ENCODE measurements at regions not wholly inside any gene's neighbourhood (a gene's known extent, or its start where the extent isn't known, plus 50 kb on each side); places are given as distances from the start of the nearest gene placed in this dataset.

- 71 to 76% methylated on average over 3 to 4 of the region's 4 CpGs for WGBS, 2 donors (ENCODE audit: low coverage in 1 of 2)
- H3K9me3 ChIP-seq = no peaks in the 10 kb centered on the region
- ATAC-seq = no peak
Measured at GRCh38 chr18:54100920-54101470, 123.5 kb downstream of the MBD2 start.

DNA sequence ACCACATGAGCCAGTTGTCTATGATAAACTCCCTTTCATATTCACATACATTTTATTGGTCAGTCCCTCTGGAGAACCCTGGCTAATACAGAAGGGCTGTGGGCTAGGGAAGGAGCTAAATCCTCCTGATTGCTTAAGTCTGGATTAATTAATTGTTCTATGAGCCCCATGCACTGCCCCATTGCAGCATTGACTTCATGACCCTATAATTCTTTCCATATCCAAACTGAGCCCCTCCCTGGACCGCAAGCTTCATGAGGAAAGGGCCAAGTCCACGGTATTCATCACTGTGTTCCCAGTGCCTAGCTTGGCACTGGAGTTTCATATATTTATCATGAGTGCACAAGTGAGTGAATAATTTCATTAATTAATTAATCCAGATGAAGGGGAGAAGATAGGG lies 124.0 kb downstream of the MBD2 start:
- Histone ChIP-seq H3K27ac (no peak overlapping the region), H3K9me3 (no peaks in the 10 kb centered on the region), H3K27me3 (no peaks in the 10 kb centered on the region), H3K36me3 (no peaks in the 10 kb centered on the region), H3K4me1 (no peaks in the 10 kb centered on the region), H3K4me3 (no peak overlapping the region)
- WGBS, 2 donors (ENCODE audit: low coverage in 1 of 2) = 95 to 100% methylated on average over 1 to 2 of the region's 2 CpGs
- no peak for ATAC-seq
- TF ChIP-seq POLR2A (IDR thresholded peaks at IDR 0.05) (no peak), EP300 (IDR thresholded peaks at IDR 0.05) (no peak), CTCF (IDR thresholded peaks at IDR 0.05) (no peak), POLR2AphosphoS5 (IDR thresholded peaks at IDR 0.05) (no peak)

More at GRCh38 chr18:54100920-54101470, 123.5 kb downstream of the MBD2 start:
- Histone ChIP-seq H3K36me3 (no peaks in the 10 kb centered on the region), H3K27me3 (no peaks in the 10 kb centered on the region), H3K27ac (no peak overlapping the region), H3K4me1 (no peaks in the 10 kb centered on the region), H3K4me3 (no peak overlapping the region)
- TF ChIP-seq EP300 (IDR thresholded peaks at IDR 0.05) (no peak), POLR2A (IDR thresholded peaks at IDR 0.05) (no peak), POLR2AphosphoS5 (IDR thresholded peaks at IDR 0.05) (no peak), CTCF (IDR thresholded peaks at IDR 0.05) (no peak)

DNA sequence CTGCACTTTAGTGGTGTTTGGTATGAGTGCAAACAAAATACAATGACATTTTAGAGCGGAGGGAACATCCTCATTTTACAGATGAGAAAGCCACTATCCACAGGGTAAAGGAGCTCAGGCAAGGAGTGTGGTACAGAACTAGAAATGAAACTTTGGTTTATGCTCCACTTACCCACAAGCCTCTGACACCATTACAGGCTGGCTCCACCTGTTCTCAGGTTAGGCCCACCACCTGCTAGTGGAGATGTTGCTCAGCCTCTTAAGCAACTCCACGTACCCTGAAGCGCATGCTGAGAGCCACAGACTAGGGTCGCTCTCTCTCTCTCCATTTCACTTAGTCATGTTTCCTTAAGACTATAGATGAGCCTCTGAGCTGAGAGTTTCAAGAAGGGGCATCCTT lies 130.0 kb downstream of the MBD2 start:
- H3K9me3 ChIP-seq = no peaks in the 10 kb centered on the region
- H3K27ac ChIP-seq = no peak overlapping the region
- TF ChIP-seq EP300 (IDR thresholded peaks at IDR 0.05) = no peak
- TF ChIP-seq CTCF (IDR thresholded peaks at IDR 0.05) = no peak
- no peak for TF ChIP-seq POLR2AphosphoS5 (IDR thresholded peaks at IDR 0.05)
- no peak for TF ChIP-seq POLR2A (IDR thresholded peaks at IDR 0.05)
- peaks cover 0 to 11% (median 0%) of the 10 kb centered on the region in 3 donors for H3K4me1 ChIP-seq
- H3K36me3 ChIP-seq = no peaks in the 10 kb centered on the region
- no peak for ATAC-seq
- H3K27me3 ChIP-seq = no peaks in the 10 kb centered on the region
- 87 to 97% methylated on average over 3 to 4 of the region's 4 CpGs for WGBS, 2 donors (ENCODE audit: low coverage in 1 of 2)
- H3K4me3 ChIP-seq = no peak overlapping the region

- Histone ChIP-seq H3K4me1 (peaks cover 0 to 11% (median 0%) of the 10 kb centered on the region in 3 donors), H3K27ac (no peak overlapping the region), H3K4me3 (no peak overlapping the region), H3K9me3 (no peaks in the 10 kb centered on the region), H3K36me3 (no peaks in the 10 kb centered on the region), H3K27me3 (no peaks in the 10 kb centered on the region)
- no peak for ATAC-seq
- TF ChIP-seq POLR2AphosphoS5 (IDR thresholded peaks at IDR 0.05) (no peak), CTCF (IDR thresholded peaks at IDR 0.05) (no peak), POLR2A (IDR thresholded peaks at IDR 0.05) (no peak), EP300 (IDR thresholded peaks at IDR 0.05) (no peak)
- WGBS, 2 donors (ENCODE audit: low coverage in 1 of 2) = 44 to 54% methylated on average over 2 of the region's 2 CpGs
Measured at GRCh38 chr18:54090856-54091255, 133.6 kb downstream of the MBD2 start.

DNA sequence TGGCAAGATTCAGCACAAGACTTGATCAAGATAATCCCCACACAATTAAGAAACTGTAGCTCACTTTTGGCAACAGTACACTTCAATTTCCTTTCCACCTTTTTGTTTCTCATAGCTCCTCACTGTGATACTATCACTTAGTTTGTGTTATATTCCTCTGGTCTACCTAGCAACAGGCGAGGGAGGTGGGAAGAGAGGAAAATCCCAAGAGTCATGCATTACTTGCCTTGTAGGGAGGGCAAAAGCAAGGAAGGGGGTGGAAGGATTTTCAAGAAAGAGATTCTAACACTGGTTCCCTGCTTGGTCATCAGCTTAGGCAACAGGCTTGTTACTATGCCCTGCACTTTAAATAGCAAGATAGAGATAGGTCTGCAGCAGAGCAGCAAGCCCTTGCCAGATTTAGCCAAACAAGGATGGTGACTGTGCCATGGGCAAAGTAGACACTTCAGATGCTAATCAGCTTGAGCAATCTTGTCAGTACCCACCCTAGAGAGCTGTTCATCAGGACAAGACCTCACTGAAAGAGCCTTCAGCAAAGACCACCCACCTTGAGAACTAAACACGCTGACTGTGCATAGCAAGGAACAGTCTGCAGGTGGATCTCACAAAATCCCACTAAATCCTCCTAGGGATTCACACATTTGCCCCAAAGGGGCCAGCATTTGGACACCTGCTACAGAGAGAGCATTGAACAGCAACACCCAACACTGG lies 134.6 kb downstream of the MBD2 start:
- WGBS, 2 donors (ENCODE audit: low coverage in 1 of 2) = 60 to 67% methylated on average over 1 to 2 of the region's 2 CpGs
- TF ChIP-seq POLR2AphosphoS5 (IDR thresholded peaks at IDR 0.05) (no peak), EP300 (IDR thresholded peaks at IDR 0.05) (no peak), POLR2A (IDR thresholded peaks at IDR 0.05) (no peak), CTCF (IDR thresholded peaks at IDR 0.05) (no peak)
- Histone ChIP-seq H3K9me3 (no peaks in the 10 kb centered on the region), H3K4me3 (no peak overlapping the region), H3K36me3 (no peaks in the 10 kb centered on the region), H3K4me1 (peaks cover 0 to 11% (median 0%) of the 10 kb centered on the region in 3 donors), H3K27me3 (no peaks in the 10 kb centered on the region), H3K27ac (no peak overlapping the region)
- ATAC-seq = no peak
